ENCODE measurements at regions not wholly inside any gene's neighbourhood (a gene's known extent, or its start where the extent isn't known, plus 50 kb on each side); places are given as distances from the start of the nearest gene placed in this dataset.

DNA sequence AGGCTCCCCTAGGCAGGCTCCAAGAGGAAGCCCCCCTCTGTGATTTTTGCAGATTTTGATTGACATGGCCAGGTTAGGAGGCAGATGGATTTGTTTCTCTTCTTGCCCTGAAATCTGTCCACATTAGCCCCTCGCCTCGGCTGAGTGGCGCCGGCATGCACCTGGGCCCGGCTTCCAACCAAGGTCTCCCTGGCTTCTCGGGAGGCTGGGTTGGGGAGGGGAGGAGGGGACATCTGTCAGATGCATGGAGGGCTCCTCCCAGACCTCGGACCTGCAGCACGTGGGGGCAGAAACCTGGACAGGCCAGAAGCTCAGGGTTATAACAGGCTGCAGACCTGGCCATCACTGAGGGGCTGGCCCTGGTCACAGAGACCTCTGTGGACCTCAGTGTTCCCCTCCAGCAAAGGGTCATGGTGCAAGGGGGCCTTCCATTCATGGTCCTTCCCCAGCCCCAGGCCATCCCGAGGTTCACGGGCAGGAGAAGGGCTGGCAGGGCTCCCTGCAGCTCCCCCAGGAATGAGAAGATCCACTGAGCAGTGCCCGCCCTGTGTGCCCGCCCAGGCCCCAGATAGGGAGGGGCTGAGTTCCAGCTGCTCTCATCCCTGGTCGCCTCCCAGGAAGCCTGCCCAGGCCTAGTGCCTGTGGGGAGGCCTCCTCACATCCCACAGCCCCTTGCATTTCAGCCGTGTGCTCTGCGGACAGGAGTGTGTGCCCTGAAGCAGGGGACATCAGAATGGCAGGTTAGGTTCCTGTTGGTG lies 747.8 kb downstream of the BRD1 start:
- no peak for DNase-seq (ENCODE audit: low read depth)

DNA sequence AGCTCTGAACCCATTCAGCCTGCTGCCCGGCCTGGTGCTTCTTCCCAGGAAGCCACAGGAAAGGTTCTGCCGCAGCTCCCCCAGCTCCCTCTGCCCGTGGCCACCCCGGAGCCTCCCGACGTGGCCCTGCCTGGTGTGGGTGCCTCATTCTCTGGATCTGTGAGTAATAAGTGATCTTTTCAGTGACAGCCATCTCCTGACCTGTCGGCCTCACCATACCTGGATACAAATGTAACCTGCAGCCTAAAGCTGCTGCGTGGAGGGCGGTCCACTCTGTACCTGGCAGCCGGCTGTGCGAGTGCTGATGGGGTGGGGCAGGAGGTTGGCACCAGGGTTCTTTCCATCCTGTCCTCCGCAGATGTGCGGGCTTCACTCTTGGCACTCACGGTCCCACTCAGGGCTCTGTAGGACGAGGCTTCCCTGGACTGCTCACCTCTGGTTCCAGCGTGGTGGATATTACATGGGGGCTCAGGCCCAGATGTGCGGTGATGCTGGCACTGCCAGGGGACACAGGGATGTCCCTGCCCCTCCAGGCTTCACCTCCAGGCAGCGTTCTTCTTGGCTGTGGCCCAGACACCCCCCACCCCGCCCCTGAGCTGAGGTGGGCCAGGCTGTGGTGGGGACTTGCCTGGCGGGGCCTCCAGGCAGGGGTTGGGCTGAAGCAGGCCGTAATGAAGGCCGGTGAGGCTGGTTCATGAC lies 748.5 kb downstream of the BRD1 start:
- DNase-seq (ENCODE audit: low read depth): no peak

DNA sequence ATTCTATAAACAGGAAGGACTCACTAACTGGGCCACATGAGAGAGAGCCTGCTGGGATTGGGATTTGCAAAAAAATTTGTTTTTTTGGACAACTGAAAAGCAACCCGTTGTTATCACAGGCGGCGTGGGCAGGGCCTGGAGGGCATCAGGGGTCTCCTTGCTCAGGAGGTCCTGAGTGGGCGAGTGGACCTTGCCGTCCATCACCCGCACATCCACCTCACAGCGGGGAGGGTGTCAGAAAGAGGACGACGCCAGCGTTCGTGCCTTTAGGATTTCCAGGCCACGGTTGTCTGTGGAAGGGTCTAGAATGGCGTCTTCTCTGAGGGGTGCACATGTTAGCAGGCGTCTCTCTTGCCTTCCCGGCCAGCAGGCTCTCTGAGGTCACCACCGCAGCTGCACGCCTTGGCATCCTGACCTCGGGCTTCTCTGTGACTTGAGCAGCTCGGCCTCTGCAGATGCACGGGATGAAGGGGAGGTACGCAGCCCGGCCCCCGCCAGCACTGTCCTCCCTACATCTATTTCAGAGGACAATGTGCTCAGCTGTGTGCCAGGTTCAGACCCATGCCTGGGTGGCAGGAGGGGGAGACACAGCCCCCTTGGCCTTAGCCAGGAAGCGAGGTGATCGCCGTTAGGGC lies 749.5 kb downstream of the BRD1 start:
- no peak for DNase-seq (ENCODE audit: low read depth)

DNA sequence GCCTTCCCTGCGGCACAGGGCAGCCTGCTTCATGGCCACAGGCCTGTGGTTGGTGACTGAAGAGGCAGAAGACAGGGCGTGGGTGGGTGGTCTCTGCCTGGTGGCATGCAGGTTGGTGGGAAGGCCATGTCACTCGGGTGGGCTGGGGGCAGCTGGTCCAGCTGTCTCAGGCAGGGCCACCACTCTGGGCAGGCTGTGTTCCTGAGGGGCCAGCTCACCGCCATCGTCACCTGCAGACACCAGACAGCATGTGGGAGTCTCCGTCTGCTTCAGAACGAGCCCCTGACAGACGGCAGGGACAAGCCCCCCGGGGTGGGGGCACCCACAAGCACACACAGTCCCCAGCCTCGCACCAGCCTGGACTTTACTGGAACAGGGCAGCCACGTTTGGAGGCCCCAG lies 750.1 kb downstream of the BRD1 start:
- no peak for DNase-seq (ENCODE audit: low read depth)

DNA sequence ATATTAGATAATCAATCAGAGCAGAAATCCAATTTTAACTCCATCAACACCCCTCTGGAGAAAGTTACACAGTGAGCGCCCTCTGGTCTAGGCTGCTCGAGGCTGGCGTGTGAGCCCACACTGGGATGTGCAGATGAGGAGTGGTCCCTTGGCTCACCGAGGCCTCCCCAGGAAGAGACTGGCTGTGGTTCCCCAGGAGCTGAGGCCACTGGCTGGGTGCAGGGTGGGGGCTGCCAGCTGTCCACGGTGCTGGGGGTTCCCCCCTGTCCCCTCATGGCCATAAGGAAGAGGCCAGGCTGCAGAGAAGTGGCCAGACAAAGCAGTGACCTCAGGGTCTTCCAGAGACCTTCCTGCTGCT lies 750.7 kb downstream of the BRD1 start:
- DNase-seq (ENCODE audit: low read depth): no peak

DNA sequence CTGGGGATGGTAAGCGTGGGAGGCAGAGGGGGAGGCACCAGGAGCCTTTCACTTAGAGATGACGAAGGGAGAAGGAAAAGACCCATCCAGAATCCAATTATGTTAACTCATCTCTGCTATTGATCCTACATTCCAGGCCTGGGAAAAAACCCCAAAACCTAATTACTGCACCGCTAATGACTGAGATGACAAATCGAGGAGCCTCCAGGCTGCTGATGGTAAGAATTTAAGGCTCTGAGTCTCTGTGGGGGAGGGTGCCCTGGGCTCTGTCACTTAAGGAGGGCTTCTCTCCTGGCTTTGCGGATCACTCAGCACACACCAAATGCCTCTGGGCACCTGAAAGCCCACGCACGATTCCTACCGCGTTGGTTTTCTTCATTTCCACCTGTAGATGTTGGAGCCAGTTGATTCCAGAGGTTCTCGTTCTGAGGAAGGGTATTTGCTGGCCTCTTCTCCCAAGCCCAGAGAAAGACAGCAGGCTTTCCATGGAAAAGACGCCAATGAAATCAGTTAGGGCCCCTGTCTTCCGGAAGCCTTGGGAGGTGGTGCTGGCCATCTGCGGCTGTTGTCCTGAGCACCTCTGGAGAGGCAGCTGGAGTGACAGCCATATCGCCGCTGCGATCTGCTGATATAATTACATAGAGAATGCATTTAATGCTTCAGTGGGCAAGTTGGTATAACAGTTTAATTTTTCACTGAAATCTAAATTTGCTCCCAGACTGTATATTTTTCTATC lies 751.2 kb downstream of the BRD1 start:
- no peak for DNase-seq (ENCODE audit: low read depth)

DNA sequence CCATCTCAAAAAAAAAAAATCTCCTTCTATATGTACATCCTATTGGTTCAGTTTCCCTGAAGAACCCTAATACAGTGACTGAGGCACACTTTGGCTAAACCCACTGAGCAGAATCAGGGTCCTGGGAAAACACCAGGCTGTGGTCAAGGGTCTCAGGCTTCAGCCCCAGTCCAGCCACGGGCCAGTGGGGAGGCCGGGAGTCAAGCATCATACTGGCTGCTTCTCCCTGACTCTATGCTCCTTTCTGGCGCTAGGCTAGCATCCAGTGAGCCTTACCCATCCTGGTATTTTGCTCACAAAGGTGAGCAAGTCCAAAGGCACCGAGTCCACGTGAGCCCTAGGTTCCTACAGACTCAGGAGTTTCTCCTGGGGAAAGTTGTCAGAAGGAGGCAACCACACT lies 752.5 kb downstream of the BRD1 start:
- no peak for DNase-seq (ENCODE audit: low read depth)

DNA sequence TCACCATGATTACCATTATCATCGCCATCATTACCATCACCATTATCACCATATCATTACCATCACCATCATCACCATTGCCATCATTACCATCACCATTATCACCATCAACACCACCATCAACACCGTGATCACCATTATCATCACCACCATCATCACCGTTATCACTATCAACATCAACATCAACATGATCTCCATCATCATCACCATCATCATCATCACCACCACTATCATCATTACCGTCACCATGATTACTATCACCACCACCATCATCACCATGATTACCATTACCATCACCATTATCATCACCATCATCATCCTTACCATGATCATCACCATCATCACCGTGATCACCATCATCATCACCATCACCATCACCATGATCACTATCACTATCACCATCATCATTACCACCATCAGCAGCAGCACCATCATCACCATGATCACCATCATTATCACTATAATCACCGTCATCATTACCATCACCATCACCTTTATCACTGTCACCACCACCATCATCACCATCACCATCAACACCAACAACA lies 753.7 kb downstream of the BRD1 start:
- no peak for DNase-seq (ENCODE audit: low read depth)

DNA sequence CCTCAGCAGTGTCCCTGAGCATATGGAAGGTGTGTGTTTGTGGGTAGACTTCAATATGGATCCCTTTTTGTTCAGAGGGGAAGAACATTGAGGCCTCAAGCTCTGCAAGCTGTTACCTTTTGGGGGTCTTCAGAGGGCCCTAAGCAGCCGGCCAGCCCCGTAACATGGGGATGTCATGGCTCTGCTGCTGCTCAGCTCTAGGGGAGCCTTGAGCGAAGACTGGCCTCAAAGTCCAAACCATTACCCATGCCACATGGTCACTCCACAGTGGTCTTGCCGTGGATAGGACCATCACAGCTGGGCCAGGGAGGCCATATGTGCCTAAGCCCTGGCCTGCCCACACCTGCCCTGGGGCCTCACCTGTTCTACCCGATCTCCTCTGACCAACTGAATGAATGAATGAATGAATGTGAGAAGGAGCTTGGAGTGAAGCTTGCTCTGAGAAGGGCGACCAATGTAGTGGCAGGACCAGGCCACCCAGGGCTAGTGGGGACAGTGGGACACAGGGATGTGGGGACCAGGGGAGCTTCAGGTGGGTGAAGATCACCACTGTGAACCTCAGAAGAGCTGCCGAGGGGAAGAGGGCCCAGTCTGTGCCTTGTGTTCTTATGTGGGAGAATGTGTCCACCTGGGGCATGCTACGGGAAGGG lies 754.6 kb downstream of the BRD1 start:
- DNase-seq (ENCODE audit: low read depth): no peak

DNA sequence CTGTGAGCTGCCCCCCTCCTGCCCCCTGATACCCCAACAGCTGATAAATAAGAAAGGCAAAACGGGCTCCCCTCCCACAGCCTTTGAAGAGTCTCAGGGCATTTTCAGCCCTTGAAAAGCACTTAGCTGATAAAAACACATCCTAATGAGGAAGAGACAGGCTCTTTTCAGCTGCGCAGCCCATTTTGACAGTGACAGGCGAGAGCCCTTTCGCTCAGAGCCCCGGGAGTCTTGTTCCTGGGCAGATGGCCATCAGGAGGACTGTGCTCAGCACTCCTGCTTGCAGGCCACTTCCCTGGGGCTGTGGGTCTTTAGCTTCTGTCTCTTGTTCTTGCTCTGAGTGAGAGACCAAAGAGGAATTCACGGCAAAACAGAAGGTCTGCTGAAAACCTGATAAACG lies 757.2 kb downstream of the BRD1 start:
- no peak for DNase-seq (ENCODE audit: low read depth)

DNA sequence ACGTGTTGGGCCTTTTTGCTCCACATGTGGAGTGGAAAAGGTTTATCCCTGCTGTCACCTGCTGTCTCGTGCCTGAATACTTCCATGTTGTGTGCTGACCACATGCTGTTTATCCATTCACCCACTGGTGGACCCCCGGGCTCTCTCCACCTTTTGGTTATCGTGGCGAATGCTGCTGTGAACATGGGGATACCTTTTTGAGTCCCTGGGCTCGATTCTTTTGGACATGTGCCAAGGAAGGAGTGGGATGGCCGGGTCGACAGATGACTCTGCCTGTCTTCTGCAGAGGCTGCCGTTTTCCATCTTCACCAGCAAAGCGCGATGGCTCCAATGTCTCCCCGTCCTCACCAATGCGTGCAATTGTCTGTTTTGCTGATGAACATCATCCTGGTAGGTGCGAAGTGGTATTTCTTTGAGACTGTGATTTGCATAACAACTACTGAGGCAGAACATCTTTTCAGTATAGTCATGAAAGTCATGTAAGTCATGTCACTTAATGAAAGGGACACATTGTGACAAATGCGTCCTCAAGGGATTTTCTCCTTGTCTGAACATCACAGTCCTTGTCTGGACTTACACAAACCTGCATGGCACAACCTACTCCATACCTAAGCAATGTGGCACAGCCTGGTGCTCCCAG lies 758.7 kb downstream of the BRD1 start:
- no peak for DNase-seq (ENCODE audit: low read depth)

DNA sequence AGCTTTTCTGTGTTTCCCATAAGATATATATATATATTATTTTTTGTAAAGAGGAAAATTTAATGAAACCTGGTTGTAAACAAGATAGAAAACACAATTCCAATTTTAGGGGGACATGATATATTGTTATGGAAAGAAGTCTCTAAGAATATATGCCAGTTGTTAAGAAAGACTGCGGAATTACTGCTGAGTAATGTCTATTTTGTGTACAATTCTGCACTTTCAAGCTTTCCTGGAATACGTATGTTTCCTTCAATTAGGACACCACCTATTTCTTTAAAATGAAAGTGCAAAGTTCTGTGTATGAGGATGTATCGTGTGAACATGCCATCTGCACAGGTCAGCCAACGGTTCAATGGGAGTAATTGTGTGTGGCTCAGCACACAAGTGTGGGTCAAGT lies 760.2 kb downstream of the BRD1 start:
- no peak for DNase-seq (ENCODE audit: low read depth)

DNA sequence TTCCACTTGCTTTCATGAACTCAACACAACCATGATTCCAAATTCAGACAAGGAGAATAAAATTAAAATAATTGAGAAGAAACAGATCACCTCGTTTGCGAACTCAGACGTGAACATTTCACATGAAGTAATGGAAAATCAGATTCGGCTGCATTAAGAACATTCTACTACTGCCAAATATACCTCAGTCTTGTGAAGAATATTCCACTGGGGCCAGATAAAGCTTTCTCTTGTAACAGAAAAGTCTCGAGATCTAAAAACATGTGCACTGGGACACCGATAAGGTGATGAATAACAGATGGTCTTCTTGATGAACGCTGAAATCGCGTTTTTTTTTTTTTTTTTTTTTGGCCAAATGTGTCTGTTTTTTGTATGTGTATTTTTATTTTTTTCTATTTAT lies 761.1 kb downstream of the BRD1 start:
- DNase-seq (ENCODE audit: low read depth): no peak

DNA sequence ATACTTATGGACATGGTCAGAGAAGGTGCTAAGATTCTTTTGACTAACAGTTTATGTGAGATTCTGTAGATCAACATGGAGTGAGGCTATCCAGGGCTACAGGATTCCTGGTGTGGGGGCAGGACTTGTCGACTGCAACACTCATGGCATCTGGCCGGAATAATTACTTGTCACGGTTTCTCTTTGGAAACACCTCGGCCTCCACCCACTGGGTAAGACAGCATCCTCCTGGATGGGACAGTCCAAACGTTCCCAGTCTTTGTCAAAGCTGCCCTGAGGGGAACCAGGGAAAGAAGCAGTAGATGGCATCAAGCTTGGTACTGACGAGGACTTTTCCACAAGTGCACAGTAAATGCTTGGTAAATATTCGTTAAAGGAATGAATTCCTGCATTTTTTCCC lies 762.8 kb downstream of the BRD1 start:
- DNase-seq (ENCODE audit: low read depth): no peak

DNA sequence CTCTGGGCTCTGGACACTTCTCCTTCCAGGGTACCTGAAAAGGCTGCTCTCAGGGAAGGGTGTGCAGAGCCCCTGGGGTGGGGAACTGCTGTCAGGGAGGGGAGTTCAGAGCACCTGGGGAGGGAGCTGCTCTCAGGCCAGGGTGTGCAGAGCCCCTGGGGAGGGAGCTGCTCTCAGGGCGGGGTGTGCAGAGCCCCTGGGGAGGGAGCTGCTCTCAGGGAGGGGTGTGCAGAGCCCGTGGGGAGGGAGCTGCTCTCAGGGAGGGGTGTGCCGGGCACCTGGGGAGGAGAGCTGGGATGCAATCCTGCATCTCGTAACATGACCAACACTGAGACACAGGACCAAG lies 764.2 kb downstream of the BRD1 start:
- no peak for DNase-seq (ENCODE audit: low read depth)

DNA sequence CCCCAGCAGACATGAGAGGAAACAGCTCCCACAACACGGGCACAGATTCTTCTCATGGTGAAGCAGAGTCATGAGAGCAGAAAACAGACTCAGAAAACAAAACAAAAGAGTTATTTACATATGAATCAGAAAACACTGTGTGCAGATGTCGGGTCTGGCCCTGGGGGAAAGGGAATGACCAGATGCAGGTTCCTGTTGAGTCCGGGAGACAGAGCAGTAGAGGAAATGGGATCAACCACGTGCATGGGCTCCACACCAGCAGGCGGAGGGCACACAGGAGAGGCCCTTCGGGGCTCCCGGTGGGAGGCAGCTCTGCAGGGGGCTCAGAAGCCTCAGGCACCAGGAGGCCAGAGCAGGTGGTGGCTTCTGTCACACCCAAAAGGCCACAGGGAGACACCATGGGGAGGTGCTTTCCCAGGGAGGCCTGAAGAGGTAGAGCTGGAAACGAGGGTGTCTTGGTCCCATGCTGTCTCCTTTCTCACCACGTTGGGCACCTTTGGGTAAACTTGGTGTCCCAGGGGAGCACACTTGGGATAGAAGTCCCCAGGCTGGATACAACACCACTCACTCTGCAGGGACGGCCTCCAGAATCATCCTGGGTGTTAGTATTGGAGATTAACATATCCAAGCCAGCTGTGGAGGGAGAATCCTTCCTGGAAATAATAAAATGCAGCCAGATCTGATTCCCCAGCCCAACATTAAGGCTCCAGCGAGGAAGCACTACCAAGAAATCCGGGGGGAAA lies 764.7 kb downstream of the BRD1 start:
- DNase-seq (ENCODE audit: low read depth): no peak

DNA sequence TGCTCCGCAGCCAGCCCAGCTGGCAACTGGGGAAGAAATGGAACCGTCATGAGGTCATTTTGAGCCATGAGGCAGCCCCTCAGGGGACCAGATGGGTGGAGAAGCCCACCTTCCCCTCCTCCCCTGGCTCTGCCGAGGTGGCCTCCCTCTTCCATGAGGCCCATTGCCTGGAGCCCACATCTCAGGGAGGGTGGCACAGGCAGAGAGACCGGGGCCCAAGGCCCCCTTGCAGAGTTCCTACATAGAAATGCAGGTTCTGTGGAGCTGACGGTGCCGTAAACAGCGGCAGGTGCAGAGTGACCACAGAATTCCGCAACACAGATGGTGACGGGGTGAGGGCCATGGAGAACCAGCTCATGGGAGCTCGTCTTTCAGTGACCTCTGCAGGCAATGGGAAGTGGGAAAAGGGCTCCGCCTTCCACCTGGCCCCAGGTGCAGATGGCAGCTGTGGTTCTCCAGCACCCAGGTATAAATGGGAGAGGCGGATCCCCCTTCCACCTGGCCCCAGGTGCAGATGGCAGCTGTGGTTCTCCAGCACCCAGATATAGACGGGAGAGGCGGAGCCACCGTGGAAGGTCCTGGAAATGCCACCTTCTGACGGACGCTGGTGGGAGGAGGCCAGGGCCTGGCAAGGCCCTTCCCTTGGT lies 765.4 kb downstream of the BRD1 start:
- no peak for DNase-seq (ENCODE audit: low read depth)

DNA sequence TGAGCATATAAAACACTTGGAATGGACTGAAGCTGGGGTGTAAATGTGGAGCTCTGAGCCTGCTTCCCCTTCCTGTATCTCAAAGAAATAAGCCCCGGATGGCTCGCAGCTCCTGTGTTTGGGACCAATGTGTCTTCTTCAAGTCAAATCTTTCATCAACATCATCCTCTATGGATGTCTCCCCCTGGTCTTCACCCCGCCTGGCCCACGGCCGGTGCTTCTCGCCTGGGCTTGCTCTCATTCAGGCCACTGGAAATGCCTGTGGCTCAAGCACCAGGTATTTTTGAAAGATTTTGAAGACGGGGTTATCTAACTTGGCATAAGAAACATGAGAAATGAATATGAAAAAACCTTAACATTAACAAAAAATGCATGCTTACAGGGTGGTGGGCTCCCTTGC lies 769.8 kb downstream of the BRD1 start:
- DNase-seq (ENCODE audit: low read depth): no peak

DNA sequence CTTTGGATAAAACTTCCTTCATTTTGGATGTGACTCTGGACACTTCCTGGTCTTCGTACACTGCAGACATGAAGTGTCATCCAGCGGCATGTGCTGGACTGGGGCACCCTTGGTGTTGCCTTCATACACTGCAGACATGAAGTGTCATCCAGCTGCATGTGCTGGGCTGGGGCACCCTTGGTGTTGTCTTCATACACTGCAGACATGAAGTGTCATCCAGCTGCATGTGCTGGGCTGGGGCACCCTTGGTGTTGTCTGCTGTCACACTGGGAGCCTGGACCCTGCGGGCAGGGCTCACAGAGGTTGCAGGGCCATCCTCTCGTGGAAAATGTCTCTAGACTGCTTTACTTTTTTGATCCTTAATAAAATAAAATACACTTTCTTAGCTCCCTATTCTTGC lies 771.4 kb downstream of the BRD1 start:
- DNase-seq (ENCODE audit: low read depth): no peak

DNA sequence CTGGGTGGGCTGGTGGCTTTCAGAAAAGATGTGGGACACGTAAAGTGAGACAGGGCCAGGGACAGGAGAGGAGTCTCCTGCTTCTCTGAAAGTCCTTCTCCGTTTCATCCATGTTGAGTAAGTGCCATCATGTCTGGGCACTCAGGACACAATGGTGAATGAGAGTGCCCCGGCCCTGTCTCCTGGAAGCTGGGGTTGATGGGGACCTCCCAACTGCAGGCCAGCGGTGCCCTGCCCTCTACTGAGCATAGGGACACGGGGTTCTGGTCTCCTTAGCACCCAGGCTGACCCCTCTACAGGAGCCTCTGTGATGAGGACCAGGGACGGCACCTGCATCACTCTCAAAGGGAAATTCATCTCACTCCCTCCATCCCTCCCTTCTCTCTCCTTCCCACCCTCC lies 772.3 kb downstream of the BRD1 start:
- no peak for DNase-seq (ENCODE audit: low read depth)
